Sigmoid colon (tissue), 6 donors: ENCODE measurements at regions not wholly inside any gene's neighbourhood (a gene's known extent, or its start where the extent isn't known, plus 50 kb on each side); places are given as distances from the start of the nearest gene placed in this dataset.

ENCODE experiments used
- DNase-seq: peaks from one replicate; pipeline ENCODE4 v3.0.0-alpha.2; 2019
- H3K27ac ChIP-seq, 4 donors: fragments of 200-600 bp; sonication (generic); one replicate each; pipeline ENCODE4 v1.5.1; 2016 to 2019; ENCODE audit warnings: mild to moderate bottlenecking in 1 of 4
- H3K27me3 ChIP-seq, 3 donors: fragments of 200-600 bp; sonication (generic); one replicate each; pipeline ENCODE4 v1.5.1; 2019; ENCODE audit warnings: mild to moderate bottlenecking in 1 of 3
- H3K36me3 ChIP-seq, 4 donors: fragments of 200-600 bp; sonication (generic); one replicate each; pipeline ENCODE4 v1.5.1; 2016 to 2019
- H3K4me1 ChIP-seq, 4 donors: fragments of 200-600 bp; sonication (generic); one replicate each; pipeline ENCODE4 v1.5.1; 2017 to 2019
- H3K4me3 ChIP-seq, 4 donors: fragments of 200-600 bp; sonication (generic); one replicate each; pipeline ENCODE4 v1.5.1; 2017 to 2019; ENCODE audit warnings: mild to moderate bottlenecking in 2 of 4, moderate library complexity in 1 of 4
- H3K9me3 ChIP-seq, 4 donors: fragments of 200-600 bp in 3 of 4; sonication (generic) in 3 of 4; one replicate each; pipeline versions ENCODE4 v1.5.1 to v1.6.1; 2013 to 2019
- CTCF ChIP-seq, 4 experiments: fragments of 450-650 bp in 3 of 4; fragments of 200-600 bp in 1 of 4; IDR thresholded peaks; one replicate each; pipeline ENCODE4 v1.5.1; 2016 to 2019; ENCODE audit warnings: antibody characterized with exemption in 4 of 4, mild to moderate bottlenecking in 3 of 4, moderate library complexity in 2 of 4
- EP300 ChIP-seq, 4 donors: sonication (generic); formaldehyde crosslinking; IDR thresholded peaks; one replicate each; pipeline ENCODE4 v1.6.1; 2017; ENCODE audit warnings: antibody characterized with exemption in 4 of 4
- POLR2A ChIP-seq, 2 donors: fragments of 450-650 bp; IDR thresholded peaks; one replicate each; pipeline ENCODE4 v1.6.1; 2016; ENCODE audit warnings: antibody characterized with exemption in 2 of 2, mild to moderate bottlenecking in 2 of 2, moderate library complexity in 2 of 2
- POLR2AphosphoS5 ChIP-seq, 4 donors: sonication (generic); formaldehyde crosslinking; IDR thresholded peaks; one replicate each; pipeline ENCODE4 v1.6.1; 2017; ENCODE audit warnings: antibody characterized with exemption in 4 of 4
- WGBS, 2 donors: extraction: QIAGEN DNeasy Blood & Tissue Kit; methylation state at CpG; one replicate each; pipeline ENCODE4 v1.1.7; 2013; 5-methylcytosine and 5-hydroxymethylcytosine counted together
- intact Hi-C: fragments of 100-400 bp; cut with DNase I; formaldehyde crosslinking; loops from one replicate; pipeline ENCODE4 v1.15.1; 2023
- donor health status: healthy with polysubstance abuse.
- donor health status: healthy.

GRCh38 chr2:58896638-58897037 lies 655.5 kb upstream of the FANCL start:
- intact Hi-C loops, result no loop called here
- Histone ChIP-seq H3K27me3 (no peaks in the 10 kb centered on the region), H3K4me1 (peaks cover 0 to 8% (median 0%) of the 10 kb centered on the region in 4 donors), H3K36me3 (no peaks in the 10 kb centered on the region), H3K9me3 (no peaks in the 10 kb centered on the region), H3K27ac (no peak overlapping the region), H3K4me3 (no peak overlapping the region)
- DNase-seq, result no peak
- TF ChIP-seq EP300 (IDR thresholded peaks at IDR 0.05), result no peak
- no peak for TF ChIP-seq POLR2AphosphoS5 (IDR thresholded peaks at IDR 0.05)
- TF ChIP-seq CTCF (IDR thresholded peaks at IDR 0.05), result no peak
- no peak for TF ChIP-seq POLR2A (IDR thresholded peaks at IDR 0.05)
- WGBS, 2 donors, result 49 to 54% methylated on average over 3 of the region's 3 CpGs

DNA sequence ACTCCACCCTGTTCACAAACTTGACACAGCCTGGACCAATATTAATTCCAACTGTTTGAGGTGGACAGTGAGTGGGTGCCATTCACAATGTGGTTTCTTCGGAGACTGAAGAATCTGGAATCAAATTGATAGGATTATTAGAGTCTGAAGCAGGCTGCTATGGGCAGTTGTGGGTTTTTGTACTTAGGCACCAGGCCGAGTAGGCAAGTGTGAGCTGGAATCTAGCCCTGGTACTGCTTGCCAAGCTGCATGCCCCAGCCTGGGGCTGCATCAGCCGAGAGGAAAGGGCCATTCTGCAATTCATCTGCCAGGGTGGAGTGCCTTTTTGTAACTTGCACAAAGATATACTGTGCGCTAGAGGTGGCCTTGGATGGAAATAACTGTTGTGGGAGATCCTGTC lies 654.7 kb upstream of the FANCL start:
- Histone ChIP-seq H3K4me3 (no peak overlapping the region), H3K4me1 (peaks cover 0 to 4% (median 0%) of the 10 kb centered on the region in 4 donors), H3K27me3 (no peaks in the 10 kb centered on the region), H3K9me3 (no peaks in the 10 kb centered on the region), H3K36me3 (no peaks in the 10 kb centered on the region), H3K27ac (no peak overlapping the region)
- WGBS, 2 donors, result 69 to 81% methylated on average over 4 of the region's 4 CpGs
- TF ChIP-seq EP300 (IDR thresholded peaks at IDR 0.05) (no peak), POLR2AphosphoS5 (IDR thresholded peaks at IDR 0.05) (no peak), POLR2A (IDR thresholded peaks at IDR 0.05) (no peak), CTCF (IDR thresholded peaks at IDR 0.05) (no peak)
- intact Hi-C loops, result no loop called here
- no peak for DNase-seq

GRCh38 chr2:58893656-58894351 lies 652.7 kb upstream of the FANCL start:
- TF ChIP-seq CTCF (IDR thresholded peaks at IDR 0.05) (no peak), EP300 (IDR thresholded peaks at IDR 0.05) (no peak), POLR2A (IDR thresholded peaks at IDR 0.05) (no peak), POLR2AphosphoS5 (IDR thresholded peaks at IDR 0.05) (no peak)
- 84 to 91% methylated on average over 14 of the region's 14 CpGs for WGBS, 2 donors
- Histone ChIP-seq H3K27me3 (no peaks in the 10 kb centered on the region), H3K4me3 (no peak overlapping the region), H3K27ac (no peak overlapping the region), H3K4me1 (no peaks in the 10 kb centered on the region), H3K9me3 (no peaks in the 10 kb centered on the region), H3K36me3 (no peaks in the 10 kb centered on the region)
- intact Hi-C loops, result no loop called here
- no peak for DNase-seq

DNA sequence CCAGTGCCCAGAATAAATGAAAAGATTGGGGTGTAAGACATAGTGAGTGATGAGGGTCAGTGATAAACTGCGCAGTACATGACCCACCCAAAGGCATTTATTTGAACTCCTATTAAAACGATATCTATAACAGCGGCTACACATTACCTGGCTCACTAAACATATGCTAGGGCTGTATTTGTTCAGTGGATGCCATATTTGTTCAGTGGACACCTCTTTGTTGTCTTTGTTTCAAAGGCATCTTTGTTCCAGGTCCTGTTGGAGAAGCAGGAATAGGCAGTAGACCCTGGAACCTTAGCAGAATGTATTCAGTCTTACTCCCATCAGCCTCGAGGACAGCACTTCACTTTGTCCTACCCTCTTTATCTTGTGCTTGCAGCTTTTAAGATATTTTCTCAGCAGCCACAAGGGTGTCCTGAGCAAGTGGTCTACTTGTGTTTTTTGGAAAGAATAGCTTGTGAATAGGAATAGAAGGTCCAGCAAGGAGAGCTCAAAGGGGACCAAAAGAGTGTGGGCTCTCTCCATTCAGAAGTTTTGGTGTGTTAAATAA lies 650.8 kb upstream of the FANCL start:
- intact Hi-C loops, result no loop called here
- WGBS, 2 donors, result 45 to 74% methylated on average over 4 of the region's 4 CpGs

More for the DNA sequence above, 650.8 kb upstream of the FANCL start:
- Histone ChIP-seq H3K4me1 (no peaks in the 10 kb centered on the region), H3K36me3 (no peaks in the 10 kb centered on the region), H3K27me3 (no peaks in the 10 kb centered on the region), H3K9me3 (no peaks in the 10 kb centered on the region), H3K4me3 (no peak overlapping the region), H3K27ac (no peak overlapping the region)
- no peak for TF ChIP-seq EP300 (IDR thresholded peaks at IDR 0.05)
- TF ChIP-seq CTCF (IDR thresholded peaks at IDR 0.05), result no peak
- TF ChIP-seq POLR2A (IDR thresholded peaks at IDR 0.05), result no peak
- TF ChIP-seq POLR2AphosphoS5 (IDR thresholded peaks at IDR 0.05), result no peak
- no peak for DNase-seq
